ENCODE measurements at regions not wholly inside any gene's neighbourhood (a gene's known extent, or its start where the extent isn't known, plus 50 kb on each side); places are given as distances from the start of the nearest gene placed in this dataset.

DNA sequence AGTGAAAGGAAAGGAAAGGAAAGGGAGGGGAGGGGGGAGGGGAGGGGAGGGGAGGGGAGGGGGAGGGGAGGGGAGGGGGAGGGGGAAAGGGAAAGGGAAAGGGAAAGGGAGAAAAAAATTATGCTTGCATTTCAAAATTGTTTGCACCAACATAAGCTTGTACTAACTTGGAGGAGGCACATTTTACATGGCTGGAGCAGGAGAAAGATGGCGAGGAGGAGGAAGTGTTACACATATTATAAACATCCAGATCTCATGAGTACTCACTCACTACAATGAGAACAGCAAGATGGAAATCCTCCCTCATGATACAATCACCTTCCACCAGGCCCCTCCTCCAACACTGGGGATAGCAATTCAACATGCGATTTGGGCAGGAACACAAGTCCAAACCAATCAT, 660.2 kb upstream of the CDH2 start:
- POLR2A ChIA-PET = no interaction called here
- in situ Hi-C loops (cut with HindIII; ENCODE audit: low pct_unique_long_range_greater_than_20kb, low sequenced_read_pairs) (no loop called here), intact Hi-C loops (cut with micrococcal nuclease; ENCODE audit: unreplicated experiment) (no loop called here)
- ATAC-seq (no peak), DNase-seq (ENCODE audit: low read depth, low spot score) (no peak)
- Histone ChIP-seq H3K4me3 (ENCODE audit: low read depth in 2 of 2, low read length in 2 of 2) (no peak overlapping the region), H3K36me3 (ENCODE audit: control insufficient read depth, insufficient read depth, low read length) (no peaks in the 10 kb centered on the region), H3K9me3 (ENCODE audit: control insufficient read depth, insufficient read depth, low read depth, low read length) (no peaks in the 10 kb centered on the region), H3K4me1 (ENCODE audit: control insufficient read depth, insufficient read depth, low read length) (no peaks in the 10 kb centered on the region), H3K27ac (ENCODE audit: low read length) (no peak overlapping the region), H3K27me3 (ENCODE audit: control insufficient read depth, insufficient read depth, low read length) (no peaks in the 10 kb centered on the region)
- CTCF ChIA-PET = no interaction called here
- BruUV-seq (replicated peaks) = no TSS peak
- TF ChIP-seq POLR2AphosphoS5 (IDR thresholded peaks at IDR 0.05; ENCODE audit: low read depth, low read length) = no peak
- TF ChIP-seq, protein P1, sequence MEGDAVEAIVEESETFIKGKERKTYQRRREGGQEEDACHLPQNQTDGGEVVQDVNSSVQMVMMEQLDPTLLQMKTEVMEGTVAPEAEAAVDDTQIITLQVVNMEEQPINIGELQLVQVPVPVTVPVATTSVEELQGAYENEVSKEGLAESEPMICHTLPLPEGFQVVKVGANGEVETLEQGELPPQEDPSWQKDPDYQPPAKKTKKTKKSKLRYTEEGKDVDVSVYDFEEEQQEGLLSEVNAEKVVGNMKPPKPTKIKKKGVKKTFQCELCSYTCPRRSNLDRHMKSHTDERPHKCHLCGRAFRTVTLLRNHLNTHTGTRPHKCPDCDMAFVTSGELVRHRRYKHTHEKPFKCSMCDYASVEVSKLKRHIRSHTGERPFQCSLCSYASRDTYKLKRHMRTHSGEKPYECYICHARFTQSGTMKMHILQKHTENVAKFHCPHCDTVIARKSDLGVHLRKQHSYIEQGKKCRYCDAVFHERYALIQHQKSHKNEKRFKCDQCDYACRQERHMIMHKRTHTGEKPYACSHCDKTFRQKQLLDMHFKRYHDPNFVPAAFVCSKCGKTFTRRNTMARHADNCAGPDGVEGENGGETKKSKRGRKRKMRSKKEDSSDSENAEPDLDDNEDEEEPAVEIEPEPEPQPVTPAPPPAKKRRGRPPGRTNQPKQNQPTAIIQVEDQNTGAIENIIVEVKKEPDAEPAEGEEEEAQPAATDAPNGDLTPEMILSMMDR (IDR thresholded peaks at IDR 0.05) = no peak
- TF ChIP-seq, protein P2, sequence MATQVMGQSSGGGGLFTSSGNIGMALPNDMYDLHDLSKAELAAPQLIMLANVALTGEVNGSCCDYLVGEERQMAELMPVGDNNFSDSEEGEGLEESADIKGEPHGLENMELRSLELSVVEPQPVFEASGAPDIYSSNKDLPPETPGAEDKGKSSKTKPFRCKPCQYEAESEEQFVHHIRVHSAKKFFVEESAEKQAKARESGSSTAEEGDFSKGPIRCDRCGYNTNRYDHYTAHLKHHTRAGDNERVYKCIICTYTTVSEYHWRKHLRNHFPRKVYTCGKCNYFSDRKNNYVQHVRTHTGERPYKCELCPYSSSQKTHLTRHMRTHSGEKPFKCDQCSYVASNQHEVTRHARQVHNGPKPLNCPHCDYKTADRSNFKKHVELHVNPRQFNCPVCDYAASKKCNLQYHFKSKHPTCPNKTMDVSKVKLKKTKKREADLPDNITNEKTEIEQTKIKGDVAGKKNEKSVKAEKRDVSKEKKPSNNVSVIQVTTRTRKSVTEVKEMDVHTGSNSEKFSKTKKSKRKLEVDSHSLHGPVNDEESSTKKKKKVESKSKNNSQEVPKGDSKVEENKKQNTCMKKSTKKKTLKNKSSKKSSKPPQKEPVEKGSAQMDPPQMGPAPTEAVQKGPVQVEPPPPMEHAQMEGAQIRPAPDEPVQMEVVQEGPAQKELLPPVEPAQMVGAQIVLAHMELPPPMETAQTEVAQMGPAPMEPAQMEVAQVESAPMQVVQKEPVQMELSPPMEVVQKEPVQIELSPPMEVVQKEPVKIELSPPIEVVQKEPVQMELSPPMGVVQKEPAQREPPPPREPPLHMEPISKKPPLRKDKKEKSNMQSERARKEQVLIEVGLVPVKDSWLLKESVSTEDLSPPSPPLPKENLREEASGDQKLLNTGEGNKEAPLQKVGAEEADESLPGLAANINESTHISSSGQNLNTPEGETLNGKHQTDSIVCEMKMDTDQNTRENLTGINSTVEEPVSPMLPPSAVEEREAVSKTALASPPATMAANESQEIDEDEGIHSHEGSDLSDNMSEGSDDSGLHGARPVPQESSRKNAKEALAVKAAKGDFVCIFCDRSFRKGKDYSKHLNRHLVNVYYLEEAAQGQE (IDR thresholded peaks at IDR 0.05; ENCODE audit: insufficient read depth in 1 of 2, low read depth in 2 of 2, low read length in 1 of 2) = no peak

- H3K4me3 ChIP-seq (ENCODE audit: low read depth in 2 of 2, low read length in 2 of 2) = no peak overlapping the region
- intact Hi-C loops (cut with micrococcal nuclease; ENCODE audit: unreplicated experiment) (no loop called here), in situ Hi-C loops (cut with HindIII; ENCODE audit: low pct_unique_long_range_greater_than_20kb, low sequenced_read_pairs) (no loop called here)
- H3K4me1 ChIP-seq (ENCODE audit: control insufficient read depth, insufficient read depth, low read length) = no peaks in the 10 kb centered on the region
- no TSS peak for BruUV-seq (replicated peaks)
- no peak overlapping the region for H3K27ac ChIP-seq (ENCODE audit: low read length)
- DNase-seq (ENCODE audit: low read depth, low spot score) (peak; percentile 43), ATAC-seq (no peak)
- no peaks in the 10 kb centered on the region for H3K9me3 ChIP-seq (ENCODE audit: control insufficient read depth, insufficient read depth, low read depth, low read length)
- ChIA-PET CTCF (no interaction called here), POLR2A (no interaction called here)
- no peaks in the 10 kb centered on the region for H3K27me3 ChIP-seq (ENCODE audit: control insufficient read depth, insufficient read depth, low read length)
- H3K36me3 ChIP-seq (ENCODE audit: control insufficient read depth, insufficient read depth, low read length) = no peaks in the 10 kb centered on the region
- TF ChIP-seq TCF7L2 (IDR thresholded peaks at IDR 0.05; ENCODE audit: low read depth, low read length) (no peak), SIN3A (IDR thresholded peaks at IDR 0.05; ENCODE audit: borderline replicate concordance, insufficient read depth, low read depth, low read length) (no peak), POLR2AphosphoS5 (IDR thresholded peaks at IDR 0.05; ENCODE audit: low read depth, low read length) (no peak)
- TF ChIP-seq, protein P2 (IDR thresholded peaks at IDR 0.05; ENCODE audit: insufficient read depth in 1 of 2, low read depth in 2 of 2, low read length in 1 of 2) = no peak
- TF ChIP-seq, protein P1 (IDR thresholded peaks at IDR 0.05) = no peak
These were observed 658.0 kb upstream of the CDH2 start for GRCh38 chr18:28834889-28835288.

Measured in Panc1 (cell line).